Kidney epithelial cell (primary cell): ENCODE measurements at regions not wholly inside any gene's neighbourhood (a gene's known extent, or its start where the extent isn't known, plus 50 kb on each side); places are given as distances from the start of the nearest gene placed in this dataset.

Experiments
- DNase-seq: peaks from one replicate; pipeline ENCODE4 v3.0.0-alpha.2; 2010; ENCODE audit warnings: low read depth
- H3K27me3 ChIP-seq: 2 replicates; pipeline ENCODE4 v1.6.0; 2011; ENCODE audit warnings: low read length; ENCODE audit not compliant: control insufficient read depth, insufficient read depth
- H3K36me3 ChIP-seq: 2 replicates; pipeline ENCODE4 v1.5.1; 2011; ENCODE audit warnings: low read length; ENCODE audit not compliant: control insufficient read depth, insufficient read depth
- H3K4me3 ChIP-seq: 2 replicates; pipeline ENCODE4 v1.5.1; 2011; ENCODE audit warnings: low read depth, mild to moderate bottlenecking, control low read depth, low read length
- TF ChIP-seq, protein P1 (sequence below): IDR thresholded peaks from 2 replicates; pipeline ENCODE4 v1.5.1; 2011; ENCODE audit warnings: mild to moderate bottlenecking, moderate library complexity, low read length, control low read depth, inconsistent platforms; ENCODE audit not compliant: insufficient read depth, poor library complexity, severe bottlenecking

DNA sequence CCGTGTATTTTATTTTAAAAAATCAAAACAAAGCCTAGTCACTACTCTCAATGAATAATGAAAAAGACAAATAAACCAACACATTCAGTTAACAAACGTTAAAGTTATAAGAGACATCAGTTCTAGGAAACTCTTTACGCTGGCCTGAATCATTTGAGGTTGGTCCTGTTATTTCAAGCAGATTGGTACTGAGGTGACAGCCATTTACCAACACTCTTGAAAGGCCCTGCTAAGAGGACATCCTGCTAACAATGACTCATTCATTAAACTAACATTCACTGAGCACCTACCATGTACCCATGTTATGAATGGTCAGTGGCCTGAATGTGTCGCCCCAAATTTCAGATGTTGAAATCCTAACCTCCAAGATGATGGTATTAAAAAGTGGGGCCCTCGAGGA is 57.1 kb upstream of the ADGRG2 start:
- no peak for DNase-seq
- Histone ChIP-seq H3K36me3 (no peaks in the 10 kb centered on the region), H3K4me3 (no peak overlapping the region), H3K27me3 (no peaks in the 10 kb centered on the region)
- TF ChIP-seq, protein P1, sequence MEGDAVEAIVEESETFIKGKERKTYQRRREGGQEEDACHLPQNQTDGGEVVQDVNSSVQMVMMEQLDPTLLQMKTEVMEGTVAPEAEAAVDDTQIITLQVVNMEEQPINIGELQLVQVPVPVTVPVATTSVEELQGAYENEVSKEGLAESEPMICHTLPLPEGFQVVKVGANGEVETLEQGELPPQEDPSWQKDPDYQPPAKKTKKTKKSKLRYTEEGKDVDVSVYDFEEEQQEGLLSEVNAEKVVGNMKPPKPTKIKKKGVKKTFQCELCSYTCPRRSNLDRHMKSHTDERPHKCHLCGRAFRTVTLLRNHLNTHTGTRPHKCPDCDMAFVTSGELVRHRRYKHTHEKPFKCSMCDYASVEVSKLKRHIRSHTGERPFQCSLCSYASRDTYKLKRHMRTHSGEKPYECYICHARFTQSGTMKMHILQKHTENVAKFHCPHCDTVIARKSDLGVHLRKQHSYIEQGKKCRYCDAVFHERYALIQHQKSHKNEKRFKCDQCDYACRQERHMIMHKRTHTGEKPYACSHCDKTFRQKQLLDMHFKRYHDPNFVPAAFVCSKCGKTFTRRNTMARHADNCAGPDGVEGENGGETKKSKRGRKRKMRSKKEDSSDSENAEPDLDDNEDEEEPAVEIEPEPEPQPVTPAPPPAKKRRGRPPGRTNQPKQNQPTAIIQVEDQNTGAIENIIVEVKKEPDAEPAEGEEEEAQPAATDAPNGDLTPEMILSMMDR: no peak

DNA sequence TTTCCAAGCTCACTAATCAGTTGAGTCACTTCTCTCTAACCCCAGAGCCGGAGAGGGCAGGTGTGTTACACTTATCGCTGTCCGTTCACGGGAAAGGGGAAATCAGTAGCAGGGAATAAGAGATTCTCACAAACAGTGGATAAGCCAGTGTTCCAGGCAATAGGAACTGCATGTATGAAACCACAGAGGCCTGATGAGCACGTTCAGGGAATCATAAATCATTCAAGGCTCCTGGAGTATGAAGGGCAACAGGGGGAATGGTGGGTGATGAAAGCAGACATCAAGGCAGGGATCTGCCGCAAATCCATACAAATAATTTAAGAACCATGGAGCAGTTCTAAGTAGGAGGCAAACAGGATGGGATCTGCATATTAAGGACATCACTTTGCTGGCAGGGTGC is 59.1 kb upstream of the ADGRG2 start:
- H3K36me3 ChIP-seq: no peaks in the 10 kb centered on the region
- TF ChIP-seq, protein P1: no peak
- no peaks in the 10 kb centered on the region for H3K27me3 ChIP-seq
- no peak overlapping the region for H3K4me3 ChIP-seq
- DNase-seq: no peak

DNA sequence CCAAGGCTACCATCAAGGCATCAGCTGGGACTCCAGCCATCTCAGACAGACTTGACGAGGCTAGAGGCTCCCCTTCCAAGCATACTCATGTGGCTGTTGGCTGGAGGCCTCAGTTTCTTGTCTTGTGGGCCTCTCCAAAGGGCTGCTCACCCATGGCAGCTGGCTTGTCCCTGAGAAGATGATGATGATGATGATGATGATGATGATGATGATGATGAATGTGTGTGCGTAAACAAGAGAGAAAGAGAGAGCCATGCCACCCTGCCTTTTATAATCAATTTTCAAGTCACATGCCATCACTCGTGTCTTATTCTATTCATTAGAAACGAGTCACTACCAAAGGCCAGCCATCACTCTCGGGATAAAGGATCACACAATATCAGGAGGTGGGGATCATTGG is 60.5 kb upstream of the ADGRG2 start:
- TF ChIP-seq, protein P1: no peak
- no peak for DNase-seq
- Histone ChIP-seq H3K4me3 (no peak overlapping the region), H3K27me3 (no peaks in the 10 kb centered on the region), H3K36me3 (no peaks in the 10 kb centered on the region)

DNA sequence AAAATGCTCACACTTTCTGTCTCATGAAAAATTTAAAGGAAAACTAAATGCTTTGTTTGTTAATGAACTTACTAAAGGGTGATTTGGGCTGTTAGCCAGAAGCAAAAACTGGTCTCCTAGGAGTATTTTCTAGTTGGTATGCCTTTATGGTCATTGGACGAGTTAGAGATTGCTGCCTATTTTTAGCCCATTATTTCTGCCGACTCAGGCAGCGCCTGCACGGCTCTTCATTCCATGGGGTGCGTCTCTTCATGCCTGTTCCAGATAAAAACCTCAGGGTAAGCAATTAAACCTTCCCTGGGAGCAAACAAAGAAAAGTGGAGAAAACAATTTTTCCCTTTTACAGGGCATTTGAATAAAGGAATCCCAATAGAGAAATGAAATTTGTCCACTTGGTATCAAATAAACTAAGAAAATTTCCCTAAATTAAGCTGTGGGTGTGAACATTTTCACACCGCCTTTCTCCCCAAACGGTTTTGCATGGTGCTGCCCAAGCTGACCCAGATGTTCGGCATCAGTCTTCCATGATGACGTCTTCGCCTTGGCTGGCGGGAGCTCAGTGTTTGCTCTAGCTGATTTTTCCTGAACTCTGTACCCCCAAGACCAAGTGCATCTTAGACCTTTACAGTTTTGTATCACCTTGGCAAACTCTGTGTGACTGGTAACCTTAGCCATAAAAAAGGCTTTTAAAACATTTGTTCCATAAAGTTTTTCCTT is 61.7 kb upstream of the ADGRG2 start:
- TF ChIP-seq, protein P1: no peak
- Histone ChIP-seq H3K4me3 (no peak overlapping the region), H3K36me3 (no peaks in the 10 kb centered on the region), H3K27me3 (no peaks in the 10 kb centered on the region)
- no peak for DNase-seq

DNA sequence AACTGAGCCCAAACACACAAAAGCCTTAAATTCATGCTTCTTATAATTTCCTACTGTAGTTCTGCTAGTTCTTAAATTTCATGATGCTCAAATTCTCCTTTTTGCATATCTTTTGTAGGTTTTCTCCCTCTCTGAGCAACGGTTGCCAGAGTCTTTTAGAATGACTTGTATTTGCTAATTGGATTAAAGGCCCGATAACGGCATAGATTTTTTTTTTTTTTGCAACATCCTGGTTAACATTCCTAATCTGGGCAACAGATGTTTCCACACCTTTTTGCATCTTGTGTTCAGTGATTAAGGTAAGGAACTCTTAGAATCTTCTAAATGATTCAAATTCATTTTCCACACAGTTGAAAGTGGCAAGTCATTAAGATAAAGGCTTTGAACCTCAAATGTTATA is 66.3 kb upstream of the ADGRG2 start:
- no peaks in the 10 kb centered on the region for H3K27me3 ChIP-seq
- no peak overlapping the region for H3K4me3 ChIP-seq
- no peaks in the 10 kb centered on the region for H3K36me3 ChIP-seq
- no peak for DNase-seq
- TF ChIP-seq, protein P1: no peak

DNA sequence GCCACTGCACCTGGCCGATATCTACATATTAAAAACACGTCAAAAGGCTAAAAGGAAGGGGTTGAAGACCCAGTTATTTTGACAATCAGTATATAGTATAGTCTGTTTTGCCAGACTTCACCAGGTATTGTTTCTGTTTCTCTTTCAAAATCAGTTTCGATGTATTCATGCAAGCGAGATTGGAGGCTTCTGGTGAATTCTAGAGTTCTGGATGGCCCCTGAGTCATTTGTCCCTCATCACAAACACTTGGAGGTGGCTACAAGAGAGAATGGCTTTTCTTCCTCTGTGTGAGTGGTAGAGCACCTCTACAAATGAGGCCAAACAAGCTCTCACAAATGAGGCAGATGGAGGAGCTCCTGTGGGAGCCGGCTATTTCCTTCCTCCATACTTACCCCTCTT is 68.6 kb upstream of the ADGRG2 start:
- H3K27me3 ChIP-seq: no peaks in the 10 kb centered on the region
- no peaks in the 10 kb centered on the region for H3K36me3 ChIP-seq
- DNase-seq: no peak
- TF ChIP-seq, protein P1: no peak
- no peak overlapping the region for H3K4me3 ChIP-seq
